PFSK-1 (cell line): ENCODE measurements at regions not wholly inside any gene's neighbourhood (a gene's known extent, or its start where the extent isn't known, plus 50 kb on each side); places are given as distances from the start of the nearest gene placed in this dataset.

ENCODE experiments used
- FOXP2 ChIP-seq: optimal IDR thresholded peaks from 2 replicates; pipeline ENCODE3; 2011; ENCODE audit warnings: borderline replicate concordance, control low read depth, inconsistent platforms; ENCODE audit not compliant: insufficient read depth; ENCODE audit errors: extremely low read length, extremely low read depth
- POLR2AphosphoS5 ChIP-seq: IDR thresholded peaks from 2 replicates; pipeline ENCODE4 v1.6.1; 2012; ENCODE audit warnings: low read depth, mild to moderate bottlenecking, control low read depth, low read length, moderate library complexity
- SIN3A ChIP-seq: IDR thresholded peaks from 2 replicates; pipeline ENCODE4 v1.6.1; 2012; ENCODE audit warnings: mild to moderate bottlenecking, low read length, moderate library complexity, borderline replicate concordance; ENCODE audit not compliant: insufficient read depth
- TAF1 ChIP-seq: IDR thresholded peaks from 2 replicates; pipeline ENCODE4 v1.6.1; 2012; ENCODE audit warnings: low read length, control low read depth, borderline replicate concordance; ENCODE audit not compliant: insufficient read depth
- TF ChIP-seq, protein P1 (sequence below), 2 experiments: IDR thresholded peaks; 2 replicates each; pipeline versions ENCODE4 v1.6.1 to v1.8.0; 2011 to 2012; ENCODE audit warnings: low read depth in 2 of 2, low read length in 2 of 2, control low read depth in 1 of 2, inconsistent platforms in 1 of 2, mild to moderate bottlenecking in 1 of 2, moderate library complexity in 1 of 2; ENCODE audit not compliant: insufficient read depth in 1 of 2

DNA sequence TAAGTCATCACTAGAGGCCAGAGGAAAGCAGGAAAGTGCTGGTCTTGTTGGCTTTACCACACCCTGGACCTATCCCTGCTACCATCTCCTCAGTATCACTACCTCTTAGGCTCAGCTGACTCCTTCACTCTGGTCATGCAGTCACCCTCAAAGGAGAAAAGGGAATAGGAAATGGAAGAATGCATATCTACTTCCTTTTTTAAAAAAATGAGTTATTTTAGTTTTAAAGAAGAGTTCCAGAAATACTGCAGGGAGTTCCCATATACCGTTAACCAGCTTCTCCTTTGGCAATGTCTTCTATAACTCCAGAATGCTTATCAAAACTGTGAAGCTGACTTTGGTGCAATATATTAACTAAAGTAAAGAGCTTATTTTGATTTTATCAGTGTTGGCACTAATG, 688.6 kb downstream of the DIPK2A start:
- TF ChIP-seq, protein P1, sequence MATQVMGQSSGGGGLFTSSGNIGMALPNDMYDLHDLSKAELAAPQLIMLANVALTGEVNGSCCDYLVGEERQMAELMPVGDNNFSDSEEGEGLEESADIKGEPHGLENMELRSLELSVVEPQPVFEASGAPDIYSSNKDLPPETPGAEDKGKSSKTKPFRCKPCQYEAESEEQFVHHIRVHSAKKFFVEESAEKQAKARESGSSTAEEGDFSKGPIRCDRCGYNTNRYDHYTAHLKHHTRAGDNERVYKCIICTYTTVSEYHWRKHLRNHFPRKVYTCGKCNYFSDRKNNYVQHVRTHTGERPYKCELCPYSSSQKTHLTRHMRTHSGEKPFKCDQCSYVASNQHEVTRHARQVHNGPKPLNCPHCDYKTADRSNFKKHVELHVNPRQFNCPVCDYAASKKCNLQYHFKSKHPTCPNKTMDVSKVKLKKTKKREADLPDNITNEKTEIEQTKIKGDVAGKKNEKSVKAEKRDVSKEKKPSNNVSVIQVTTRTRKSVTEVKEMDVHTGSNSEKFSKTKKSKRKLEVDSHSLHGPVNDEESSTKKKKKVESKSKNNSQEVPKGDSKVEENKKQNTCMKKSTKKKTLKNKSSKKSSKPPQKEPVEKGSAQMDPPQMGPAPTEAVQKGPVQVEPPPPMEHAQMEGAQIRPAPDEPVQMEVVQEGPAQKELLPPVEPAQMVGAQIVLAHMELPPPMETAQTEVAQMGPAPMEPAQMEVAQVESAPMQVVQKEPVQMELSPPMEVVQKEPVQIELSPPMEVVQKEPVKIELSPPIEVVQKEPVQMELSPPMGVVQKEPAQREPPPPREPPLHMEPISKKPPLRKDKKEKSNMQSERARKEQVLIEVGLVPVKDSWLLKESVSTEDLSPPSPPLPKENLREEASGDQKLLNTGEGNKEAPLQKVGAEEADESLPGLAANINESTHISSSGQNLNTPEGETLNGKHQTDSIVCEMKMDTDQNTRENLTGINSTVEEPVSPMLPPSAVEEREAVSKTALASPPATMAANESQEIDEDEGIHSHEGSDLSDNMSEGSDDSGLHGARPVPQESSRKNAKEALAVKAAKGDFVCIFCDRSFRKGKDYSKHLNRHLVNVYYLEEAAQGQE (IDR thresholded peaks at IDR 0.05; ENCODE audit: insufficient read depth in 1 of 2, low read depth in 2 of 2, low read length in 2 of 2), result no peak
- TF ChIP-seq TAF1, result no peak
- no peak for TF ChIP-seq SIN3A
- TF ChIP-seq POLR2AphosphoS5, result no peak
- no peak for TF ChIP-seq FOXP2
